Natural killer cell (primary cell): ENCODE measurements at regions not wholly inside any gene's neighbourhood (a gene's known extent, or its start where the extent isn't known, plus 50 kb on each side); places are given as distances from the start of the nearest gene placed in this dataset.

ENCODE experiments used
- ATAC-seq, 3 donors: fragments of 150-1000 bp in 2 of 3; fragments of 200-7000 bp in 1 of 3; cut with Tn5 transposase; 1 replicate in 1 of 3; 2 replicates in 2 of 3; pipeline ENCODE4 v1.10.0; 2021; ENCODE audit warnings: mild to moderate bottlenecking in 2 of 3, moderate library complexity in 2 of 3
- DNase-seq, 2 donors: peaks; one replicate each; pipeline versions ENCODE4 v3.0.0 to v3.0.0-alpha.2; 2013 to 2021; ENCODE audit warnings: mixed read lengths in 1 of 2
- H3K27ac ChIP-seq: one replicate; pipeline ENCODE4 v1.5.1; 2013; ENCODE audit warnings: mild to moderate bottlenecking, low read length
- H3K27me3 ChIP-seq: one replicate; pipeline ENCODE4 v1.6.1; 2013; ENCODE audit warnings: low read length; ENCODE audit not compliant: control insufficient read depth, insufficient read depth
- H3K36me3 ChIP-seq: one replicate; pipeline ENCODE4 v1.6.1; 2013; ENCODE audit warnings: low read length; ENCODE audit not compliant: control insufficient read depth, insufficient read depth
- H3K4me1 ChIP-seq: one replicate; pipeline ENCODE4 v1.6.1; 2013; ENCODE audit warnings: low read length; ENCODE audit not compliant: control insufficient read depth, insufficient read depth
- H3K4me3 ChIP-seq: one replicate; pipeline ENCODE4 v1.5.1; 2013; ENCODE audit warnings: low read length
- H3K9me3 ChIP-seq: one replicate; pipeline ENCODE4 v1.6.1; 2013; ENCODE audit warnings: low read length; ENCODE audit not compliant: control insufficient read depth, insufficient read depth
- H3K27ac Mint-ChIP-seq, 2 donors: one replicate each; pipeline ENCODE4 v1.8.0; 2022; ENCODE audit warnings: mild to moderate bottlenecking in 2 of 2, mixed read lengths in 2 of 2, moderate library complexity in 1 of 2
- H3K27me3 Mint-ChIP-seq, 2 donors: one replicate each; pipeline ENCODE4 v1.8.0; 2022; ENCODE audit warnings: low read depth in 2 of 2, mixed read lengths in 2 of 2
- H3K36me3 Mint-ChIP-seq: one replicate; pipeline ENCODE4 v1.8.0; 2022; ENCODE audit warnings: mixed read lengths
- H3K4me1 Mint-ChIP-seq, 2 donors: one replicate each; pipeline ENCODE4 v1.8.0; 2022; ENCODE audit warnings: mixed read lengths in 2 of 2
- H3K4me3 Mint-ChIP-seq: one replicate; pipeline ENCODE4 v1.8.0; 2022; ENCODE audit warnings: mild to moderate bottlenecking, moderate library complexity, mixed read lengths
- H3K9me3 Mint-ChIP-seq, 2 donors: one replicate each; pipeline ENCODE4 v1.8.0; 2022; ENCODE audit warnings: mixed read lengths in 2 of 2
- WGBS: methylation state at CpG from one replicate; pipeline ENCODE4 v1.1.7; 2013; ENCODE audit warnings: missing lambda C conversion rate; ENCODE audit not compliant: insufficient coverage; 5-methylcytosine and 5-hydroxymethylcytosine counted together
- intact Hi-C: fragments of 100-400 bp; cut with micrococcal nuclease; formaldehyde crosslinking; loops from one replicate; pipeline ENCODE4 v1.14.2; 2022
- TF ChIP-seq, protein P1 (sequence below): fragments of 200-600 bp; IDR thresholded peaks from one replicate; pipeline ENCODE4 v1.8.0; 2022; ENCODE audit warnings: antibody characterized with exemption

DNA sequence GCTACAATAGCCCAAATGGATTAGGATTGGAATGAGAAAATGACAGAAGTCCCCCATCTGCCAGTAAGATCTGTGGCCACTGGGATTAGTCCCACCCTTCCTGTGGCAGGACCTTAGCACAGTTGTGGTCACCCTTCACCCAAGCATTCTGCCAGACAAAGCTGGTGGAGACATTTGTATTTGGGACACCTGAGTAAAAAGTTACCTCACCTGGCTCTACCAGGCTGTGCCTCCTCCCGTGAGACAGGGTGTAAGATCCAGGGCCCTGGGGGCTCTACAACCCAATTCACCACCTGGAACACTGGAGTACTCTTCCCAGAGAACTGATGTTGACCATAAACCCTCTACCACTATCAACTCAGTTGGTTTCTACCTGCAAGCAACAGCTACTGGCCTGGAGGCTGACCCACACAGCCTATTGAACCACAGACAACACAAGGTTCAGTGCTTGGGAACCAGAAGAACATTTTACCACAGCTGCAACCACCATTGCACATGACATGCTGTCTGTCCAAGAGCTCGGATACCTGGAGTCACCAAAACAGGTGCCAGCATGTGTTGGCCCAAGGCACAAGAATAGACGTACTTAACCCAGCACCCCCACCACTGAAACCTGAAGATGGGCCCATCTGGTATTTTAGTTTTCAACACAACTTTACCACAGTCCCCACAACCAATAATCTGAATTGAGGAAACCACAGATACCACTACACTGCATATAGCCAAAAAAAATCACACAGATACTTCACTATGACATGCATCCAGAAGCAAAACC, 1686.7 kb downstream of the SI start:
- Mint-ChIP-seq H3K4me3 (no peak overlapping the region), H3K4me1 (no peaks in the 10 kb centered on the region), H3K27ac (no peak overlapping the region), H3K27me3 (no peaks in the 10 kb centered on the region), H3K9me3 (peaks cover 16 to 24% of the 10 kb centered on the region in 2 donors), H3K36me3 (no peaks in the 10 kb centered on the region)
- 81% methylated on average over 3 of the region's 3 CpGs for WGBS
- Histone ChIP-seq H3K9me3 (peaks cover 12% of the 10 kb centered on the region), H3K27ac (no peak overlapping the region), H3K4me3 (no peak overlapping the region), H3K4me1 (no peaks in the 10 kb centered on the region), H3K27me3 (no peaks in the 10 kb centered on the region), H3K36me3 (no peaks in the 10 kb centered on the region)
- intact Hi-C loops = no loop called here
- ATAC-seq (no peak), DNase-seq (no peak)
- TF ChIP-seq, protein P1, sequence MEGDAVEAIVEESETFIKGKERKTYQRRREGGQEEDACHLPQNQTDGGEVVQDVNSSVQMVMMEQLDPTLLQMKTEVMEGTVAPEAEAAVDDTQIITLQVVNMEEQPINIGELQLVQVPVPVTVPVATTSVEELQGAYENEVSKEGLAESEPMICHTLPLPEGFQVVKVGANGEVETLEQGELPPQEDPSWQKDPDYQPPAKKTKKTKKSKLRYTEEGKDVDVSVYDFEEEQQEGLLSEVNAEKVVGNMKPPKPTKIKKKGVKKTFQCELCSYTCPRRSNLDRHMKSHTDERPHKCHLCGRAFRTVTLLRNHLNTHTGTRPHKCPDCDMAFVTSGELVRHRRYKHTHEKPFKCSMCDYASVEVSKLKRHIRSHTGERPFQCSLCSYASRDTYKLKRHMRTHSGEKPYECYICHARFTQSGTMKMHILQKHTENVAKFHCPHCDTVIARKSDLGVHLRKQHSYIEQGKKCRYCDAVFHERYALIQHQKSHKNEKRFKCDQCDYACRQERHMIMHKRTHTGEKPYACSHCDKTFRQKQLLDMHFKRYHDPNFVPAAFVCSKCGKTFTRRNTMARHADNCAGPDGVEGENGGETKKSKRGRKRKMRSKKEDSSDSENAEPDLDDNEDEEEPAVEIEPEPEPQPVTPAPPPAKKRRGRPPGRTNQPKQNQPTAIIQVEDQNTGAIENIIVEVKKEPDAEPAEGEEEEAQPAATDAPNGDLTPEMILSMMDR = no peak

DNA sequence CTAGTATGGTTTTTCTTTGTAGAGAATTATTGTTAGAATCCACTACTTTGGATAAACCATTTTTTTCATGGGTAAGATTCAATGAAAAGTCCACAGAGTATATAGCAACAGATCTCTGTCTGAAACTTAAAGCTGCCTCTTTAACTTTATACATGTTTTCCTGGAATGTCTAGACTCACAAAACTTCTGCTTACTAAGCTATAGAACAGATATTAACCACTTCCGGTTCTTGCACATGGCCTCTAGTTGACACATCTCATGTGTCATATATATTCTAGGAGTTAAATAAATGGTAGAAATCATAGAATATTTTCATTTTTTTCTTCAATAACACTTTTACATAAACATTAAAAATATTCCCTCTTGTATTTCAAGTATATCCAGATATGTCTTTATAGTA, 1693.9 kb downstream of the SI start:
- no CpG with 5 or more reads among the region's 1 CpG for WGBS
- TF ChIP-seq, protein P1 = no peak
- Mint-ChIP-seq H3K4me3 (no peak overlapping the region), H3K27me3 (no peaks in the 10 kb centered on the region), H3K27ac (no peak overlapping the region), H3K9me3 (peaks cover 14 to 15% of the 10 kb centered on the region in 2 donors), H3K36me3 (no peaks in the 10 kb centered on the region), H3K4me1 (no peaks in the 10 kb centered on the region)
- DNase-seq (no peak), ATAC-seq (no peak)
- Histone ChIP-seq H3K4me1 (no peaks in the 10 kb centered on the region), H3K36me3 (no peaks in the 10 kb centered on the region), H3K27ac (no peak overlapping the region), H3K4me3 (no peak overlapping the region), H3K27me3 (no peaks in the 10 kb centered on the region), H3K9me3 (no peaks in the 10 kb centered on the region)
- intact Hi-C loops = no loop called here

DNA sequence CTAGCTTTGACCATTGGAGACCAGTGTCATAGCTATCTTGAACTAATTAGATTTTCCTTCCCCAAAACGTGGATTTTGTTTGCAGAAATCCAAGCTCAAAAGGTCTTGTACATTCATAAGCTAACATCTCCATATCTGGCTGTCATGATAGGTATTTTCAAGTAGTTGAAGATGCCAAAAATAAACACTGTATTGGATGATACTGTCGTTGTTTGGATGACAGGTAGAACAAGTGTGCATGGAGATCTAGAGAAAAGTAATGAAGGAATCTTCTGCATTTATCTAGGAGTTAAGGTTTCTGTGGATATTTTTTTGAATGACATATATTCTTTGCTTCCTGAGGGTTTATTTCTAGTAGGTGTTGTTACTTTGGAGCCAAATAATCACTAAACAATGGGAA, 1696.1 kb downstream of the SI start:
- WGBS = 61% methylated on average over 2 of the region's 2 CpGs

More for the DNA sequence above, 1696.1 kb downstream of the SI start:
- ATAC-seq (no peak), DNase-seq (no peak)
- no peaks in the 10 kb centered on the region for H3K36me3 ChIP-seq
- Mint-ChIP-seq H3K27me3 (no peaks in the 10 kb centered on the region), H3K4me1 (no peaks in the 10 kb centered on the region), H3K36me3 (no peaks in the 10 kb centered on the region), H3K9me3 (peaks cover 10 to 11% of the 10 kb centered on the region in 2 donors), H3K4me3 (no peak overlapping the region), H3K27ac (no peak overlapping the region)
- no peaks in the 10 kb centered on the region for H3K9me3 ChIP-seq
- no peaks in the 10 kb centered on the region for H3K4me1 ChIP-seq
- TF ChIP-seq, protein P1 = no peak
- intact Hi-C loops = no loop called here
- H3K4me3 ChIP-seq = no peak overlapping the region
- H3K27ac ChIP-seq = no peak overlapping the region
- no peaks in the 10 kb centered on the region for H3K27me3 ChIP-seq
